ENCODE measurements at regions not wholly inside any gene's neighbourhood (a gene's known extent, or its start where the extent isn't known, plus 50 kb on each side); places are given as distances from the start of the nearest gene placed in this dataset.

- no peak for TF ChIP-seq USF1 (IDR thresholded peaks at IDR 0.05)
- no peak for TF ChIP-seq MAX (IDR thresholded peaks at IDR 0.05)
- no peak for TF ChIP-seq YY1 (IDR thresholded peaks at IDR 0.05; ENCODE audit: low read depth)
- TF ChIP-seq FOXM1 (IDR thresholded peaks at IDR 0.05; ENCODE audit: borderline replicate concordance, low read depth): no peak
- TF ChIP-seq EP300 (IDR thresholded peaks at IDR 0.05; ENCODE audit: borderline replicate concordance): no peak
- TF ChIP-seq TAF1 (IDR thresholded peaks at IDR 0.05; ENCODE audit: low read depth): no peak
- no peak for TF ChIP-seq REST (IDR thresholded peaks at IDR 0.05; ENCODE audit: low read depth)
- no peak for TF ChIP-seq RAD21 (IDR thresholded peaks at IDR 0.05; ENCODE audit: low read depth)
- TF ChIP-seq TCF12 (IDR thresholded peaks at IDR 0.05; ENCODE audit: low read depth): no peak
- TF ChIP-seq TEAD4 (IDR thresholded peaks at IDR 0.05): no peak
- no peak for TF ChIP-seq EGR1 (IDR thresholded peaks at IDR 0.05)
Observed at GRCh38 chr21:35359076-35359475, 310.0 kb upstream of the RUNX1 start.

All from Ishikawa (cell line).